Neural progenitor cell (in vitro differentiated cells): ENCODE measurements at regions not wholly inside any gene's neighbourhood (a gene's known extent, or its start where the extent isn't known, plus 50 kb on each side); places are given as distances from the start of the nearest gene placed in this dataset.

Experiments
- CTCF ChIP-seq: fragments of 200-600 bp; sonication (generic); IDR thresholded peaks from 2 replicates; pipeline ENCODE4 v1.5.1; 2017; ENCODE audit warnings: antibody characterized with exemption, mild to moderate bottlenecking
- EZH2 ChIP-seq: fragments of 200-600 bp; sonication (generic); IDR thresholded peaks from 2 replicates; pipeline ENCODE4 v1.6.1; 2017; ENCODE audit warnings: antibody characterized with exemption, mild to moderate bottlenecking, moderate library complexity
- EZH2phosphoT487 ChIP-seq: fragments of 200-600 bp; sonication (generic); IDR thresholded peaks from 2 replicates; pipeline ENCODE4 v1.6.1; 2017; ENCODE audit warnings: antibody characterized with exemption

GRCh38 chr1:47618222-47618720 lies 180.4 kb downstream of the FOXD2 start:
- TF ChIP-seq CTCF (no peak), EZH2phosphoT487 (no peak), EZH2 (no peak)
